H9 (cell line): ENCODE measurements at regions not wholly inside any gene's neighbourhood (a gene's known extent, or its start where the extent isn't known, plus 50 kb on each side); places are given as distances from the start of the nearest gene placed in this dataset.

Experiments used
- DNase-seq: peaks from one replicate; pipeline ENCODE4 v3.0.0-alpha.2; 2017
- H2AFZ ChIP-seq: one replicate; pipeline ENCODE4 v1.6.1; 2013; ENCODE audit warnings: mild to moderate bottlenecking, low read length, control low read depth, moderate library complexity
- H2AK5ac ChIP-seq: 2 replicates; pipeline ENCODE4 v1.6.1; 2013; ENCODE audit warnings: low read length, control low read depth, mixed read lengths; ENCODE audit not compliant: insufficient read length
- H2BK120ac ChIP-seq: one replicate; pipeline ENCODE4 v1.6.1; 2013; ENCODE audit warnings: low read depth, mild to moderate bottlenecking, low read length, control low read depth, inconsistent platforms; ENCODE audit not compliant: poor library complexity, severe bottlenecking
- H2BK12ac ChIP-seq: 2 replicates; pipeline ENCODE4 v1.6.1; 2013; ENCODE audit warnings: low read length, control low read depth, mixed read lengths, low read depth; ENCODE audit not compliant: insufficient read length
- H2BK15ac ChIP-seq: 2 replicates; pipeline ENCODE4 v1.6.1; 2013; ENCODE audit warnings: low read depth, low read length, control low read depth
- H2BK20ac ChIP-seq: one replicate; pipeline ENCODE4 v1.6.1; 2013; ENCODE audit warnings: low read depth, mild to moderate bottlenecking, low read length, control low read depth, inconsistent platforms; ENCODE audit not compliant: poor library complexity, severe bottlenecking
- H2BK5ac ChIP-seq: 2 replicates; pipeline ENCODE4 v1.6.1; 2013; ENCODE audit warnings: low read length, control low read depth, mixed read lengths; ENCODE audit not compliant: insufficient read length
- H3K14ac ChIP-seq: 2 replicates; pipeline ENCODE4 v1.6.1; 2013; ENCODE audit warnings: low read length, control low read depth; ENCODE audit not compliant: insufficient read depth
- H3K18ac ChIP-seq: 2 replicates; pipeline ENCODE4 v1.6.1; 2013; ENCODE audit warnings: low read depth, mild to moderate bottlenecking, mixed read lengths, low read length, control low read depth; ENCODE audit not compliant: insufficient read length
- H3K23ac ChIP-seq: 2 replicates; pipeline ENCODE4 v1.6.1; 2013; ENCODE audit warnings: low read length, control low read depth, mixed read lengths, low read depth; ENCODE audit not compliant: insufficient read length
- H3K23me2 ChIP-seq: 2 replicates; pipeline ENCODE4 v1.6.1; 2013; ENCODE audit warnings: low read depth, mild to moderate bottlenecking, mixed read lengths, low read length, control low read depth; ENCODE audit not compliant: insufficient read length, poor library complexity, severe bottlenecking
- H3K27ac ChIP-seq: 2 replicates; pipeline ENCODE4 v1.5.1; 2013; ENCODE audit warnings: low read length, control low read depth, mixed read lengths, low read depth; ENCODE audit not compliant: insufficient read length
- H3K27me3 ChIP-seq: 2 replicates; pipeline ENCODE4 v1.6.1; 2013; ENCODE audit warnings: low read length, control low read depth, inconsistent platforms; ENCODE audit not compliant: insufficient read depth
- H3K4ac ChIP-seq: 2 replicates; pipeline ENCODE4 v1.6.1; 2013; ENCODE audit warnings: low read depth, mild to moderate bottlenecking, control low read depth, inconsistent platforms, low read length, moderate library complexity
- H3K4me1 ChIP-seq: 2 replicates; pipeline ENCODE4 v1.6.1; 2013; ENCODE audit warnings: low read length, control low read depth, inconsistent platforms; ENCODE audit not compliant: insufficient read depth
- H3K4me2 ChIP-seq: 2 replicates; pipeline ENCODE4 v1.6.1; 2013; ENCODE audit warnings: low read length, control low read depth, mixed read lengths; ENCODE audit not compliant: insufficient read length, insufficient read depth
- H3K56ac ChIP-seq: 2 replicates; pipeline ENCODE4 v1.6.1; 2013; ENCODE audit warnings: low read depth, mild to moderate bottlenecking, mixed read lengths, low read length, control low read depth; ENCODE audit not compliant: insufficient read length
- H3K79me1 ChIP-seq: 2 replicates; pipeline ENCODE4 v1.6.1; 2013; ENCODE audit warnings: low read depth, mild to moderate bottlenecking, moderate library complexity, low read length, control low read depth, inconsistent platforms; ENCODE audit not compliant: insufficient read depth, poor library complexity, severe bottlenecking
- H3K79me2 ChIP-seq: 2 replicates; pipeline ENCODE4 v1.6.1; 2013; ENCODE audit warnings: low read length, control low read depth, inconsistent platforms; ENCODE audit not compliant: insufficient read depth
- H3K9ac ChIP-seq: 2 replicates; pipeline ENCODE4 v1.6.1; 2013; ENCODE audit warnings: low read length, control low read depth, mixed read lengths; ENCODE audit not compliant: insufficient read length; ENCODE audit errors: extremely low read depth
- H3K9me3 ChIP-seq: one replicate; pipeline ENCODE4 v1.6.1; 2013; ENCODE audit warnings: low read depth, low read length, inconsistent platforms; ENCODE audit not compliant: control insufficient read depth
- H3T11ph ChIP-seq: one replicate; pipeline ENCODE4 v1.6.1; 2013; ENCODE audit warnings: mild to moderate bottlenecking, low read length, control low read depth, inconsistent platforms
- H4K20me1 ChIP-seq: one replicate; pipeline ENCODE4 v1.6.1; 2013; ENCODE audit not compliant: control insufficient read depth, insufficient read length, insufficient read depth
- H4K5ac ChIP-seq: 2 replicates; pipeline ENCODE4 v1.6.1; 2013; ENCODE audit warnings: low read depth, mild to moderate bottlenecking, mixed read lengths, low read length, control low read depth; ENCODE audit not compliant: insufficient read length
- H4K8ac ChIP-seq: replicated peaks from 2 replicates; pipeline ENCODE4 v1.6.1; 2013; ENCODE audit warnings: low read length, control low read depth, mixed read lengths, low read depth; ENCODE audit not compliant: insufficient read length
- H4K91ac ChIP-seq: 2 replicates; pipeline ENCODE4 v1.6.1; 2013; ENCODE audit warnings: low read depth, mild to moderate bottlenecking, moderate library complexity, mixed read lengths, low read length, control low read depth; ENCODE audit not compliant: insufficient read length
- H3K27ac Mint-ChIP-seq, 3 experiments: 2 replicates in 2 of 3; 3 replicates in 1 of 3; pipeline ENCODE4 v1.8.0; 2020 to 2021; ENCODE audit warnings: mixed read lengths in 3 of 3, mild to moderate bottlenecking in 1 of 3, moderate library complexity in 1 of 3
- H3K27me3 Mint-ChIP-seq: 2 replicates; pipeline ENCODE4 v1.8.0; 2021; ENCODE audit warnings: low read depth, mild to moderate bottlenecking, moderate library complexity, mixed read lengths
- H3K36me3 Mint-ChIP-seq, 3 experiments: 2 replicates in 2 of 3; 3 replicates in 1 of 3; pipeline ENCODE4 v1.8.0; 2020 to 2021; ENCODE audit warnings: low read depth in 3 of 3, mixed read lengths in 3 of 3; ENCODE audit not compliant: insufficient read depth in 1 of 3
- H3K4me1 Mint-ChIP-seq, 2 experiments: 2 replicates each; pipeline ENCODE4 v1.8.0; 2020; ENCODE audit warnings: mixed read lengths in 2 of 2
- H3K4me3 Mint-ChIP-seq, 2 experiments: 2 replicates in 1 of 2; 3 replicates in 1 of 2; pipeline ENCODE4 v1.8.0; 2020 to 2021; ENCODE audit warnings: mild to moderate bottlenecking in 2 of 2, mixed read lengths in 2 of 2, moderate library complexity in 1 of 2
- H3K9me3 Mint-ChIP-seq, 2 experiments: 2 replicates in 1 of 2; 3 replicates in 1 of 2; pipeline ENCODE4 v1.8.0; 2020; ENCODE audit warnings: mild to moderate bottlenecking in 2 of 2, mixed read lengths in 2 of 2, moderate library complexity in 1 of 2
- CTCF ChIP-seq: fragments of 200-600 bp; sonication (generic); conservative IDR thresholded peaks from 3 replicates; pipeline ENCODE4 v1.8.0; 2021; ENCODE audit warnings: antibody characterized with exemption, mild to moderate bottlenecking
- WGBS: extraction: QIAGEN DNeasy Blood & Tissue Kit; methylation state at CpG from one replicate; pipeline ENCODE4 v1.1.7; 2013; ENCODE audit warnings: missing lambda C conversion rate, low lambda C conversion rate, mixed read lengths; ENCODE audit not compliant: insufficient read length; ENCODE audit errors: extremely low coverage; 5-methylcytosine and 5-hydroxymethylcytosine counted together

GRCh38 chr14:84987042-84987441 is 542.9 kb upstream of the FLRT2 start:
- Histone ChIP-seq H3K4me2 (no peak overlapping the region), H2BK20ac (no peak overlapping the region), H3K56ac (no peak overlapping the region), H3K4me1 (no peaks in the 10 kb centered on the region), H3K14ac (no peak overlapping the region), H2AFZ (no peak overlapping the region), H3K9me3 (no peaks in the 10 kb centered on the region), H3K4ac (no peak overlapping the region), H2BK12ac (no peak overlapping the region), H3K27ac (no peak overlapping the region), H4K5ac (no peak overlapping the region), H2AK5ac (no peak overlapping the region), H3K18ac (no peak overlapping the region), H3K27me3 (no peaks in the 10 kb centered on the region), H4K20me1 (no peaks in the 10 kb centered on the region), H2BK5ac (no peak overlapping the region), H4K91ac (no peak overlapping the region), H3K79me2 (no peaks in the 10 kb centered on the region), H4K8ac (no peak overlapping the region), H3K23me2 (no peaks in the 10 kb centered on the region), H2BK120ac (no peak overlapping the region), H3K79me1 (no peaks in the 10 kb centered on the region), H3K9ac (no peak overlapping the region), H2BK15ac (no peak overlapping the region), H3K23ac (no peak overlapping the region), H3T11ph (no peak overlapping the region)
- Mint-ChIP-seq H3K36me3 (no peaks in the 10 kb centered on the region), H3K27me3 (no peaks in the 10 kb centered on the region), H3K4me3 (no peak overlapping the region), H3K9me3 (peaks cover 0 to 3% of the 10 kb centered on the region in 2 experiments; a peak in 1 of 5 replicates), H3K27ac (no peak overlapping the region), H3K4me1 (no peaks in the 10 kb centered on the region)
- no peak for TF ChIP-seq CTCF
- DNase-seq: no peak
- no CpG with 5 or more reads among the region's 1 CpG for WGBS
